ENCODE measurements at regions not wholly inside any gene's neighbourhood (a gene's known extent, or its start where the extent isn't known, plus 50 kb on each side); places are given as distances from the start of the nearest gene placed in this dataset.

DNA sequence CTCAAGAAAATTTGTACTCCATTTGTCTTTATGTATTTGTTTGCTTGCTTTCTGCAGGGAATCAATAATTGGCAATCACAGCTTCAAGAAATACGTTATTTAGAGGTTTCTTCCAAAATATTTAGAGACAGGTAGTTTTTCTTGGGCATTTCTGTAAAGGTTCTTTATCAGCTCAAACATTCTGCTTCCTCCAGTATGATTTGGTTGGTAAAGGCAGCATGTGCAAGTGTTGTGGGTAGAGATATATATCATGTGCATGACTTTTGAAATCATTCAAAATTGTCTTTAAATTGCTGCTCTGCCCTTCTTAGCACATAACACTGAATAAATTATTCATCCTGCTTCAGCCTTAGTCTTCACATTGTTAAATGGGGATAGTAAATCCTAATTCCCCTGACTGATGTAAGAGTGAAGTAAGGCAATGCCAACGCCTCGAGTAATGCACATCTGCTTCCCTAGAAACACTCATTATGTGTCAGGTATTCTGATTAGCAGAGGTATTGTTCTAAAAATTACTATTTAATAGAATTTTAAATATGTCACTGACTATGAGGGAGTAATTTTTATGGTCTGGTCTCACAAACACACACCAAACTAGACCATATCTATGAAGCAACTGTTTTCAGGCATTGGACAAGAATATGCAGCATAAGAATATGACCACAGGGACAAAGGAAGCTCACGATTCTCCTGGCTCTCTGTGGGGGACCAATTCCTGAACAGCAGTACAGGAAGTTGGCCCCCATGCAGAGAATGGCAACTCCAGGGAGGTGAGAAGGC lies 77.3 kb upstream of the AKR1E2 start:
- Histone ChIP-seq H3K36me3 (no peaks in the 10 kb centered on the region), H3K4me3 (no peak overlapping the region), H3K4me1 (ENCODE audit: control insufficient read depth in 1 of 2, low read depth in 2 of 2) (no peaks in the 10 kb centered on the region), H3K27me3 (replicated peaks; ENCODE audit: insufficient read depth) (no peaks in the 10 kb centered on the region), H3K27ac (no peak overlapping the region), H3K9me3 (no peaks in the 10 kb centered on the region)
- DNase-seq (ENCODE audit: low spot score) = no peak
- no peak for ATAC-seq (ENCODE audit: insufficient number of reproducible peaks, low FRiP score, low read depth)
- TF ChIP-seq CTCF (IDR thresholded peaks at IDR 0.05) = no peak

DNA sequence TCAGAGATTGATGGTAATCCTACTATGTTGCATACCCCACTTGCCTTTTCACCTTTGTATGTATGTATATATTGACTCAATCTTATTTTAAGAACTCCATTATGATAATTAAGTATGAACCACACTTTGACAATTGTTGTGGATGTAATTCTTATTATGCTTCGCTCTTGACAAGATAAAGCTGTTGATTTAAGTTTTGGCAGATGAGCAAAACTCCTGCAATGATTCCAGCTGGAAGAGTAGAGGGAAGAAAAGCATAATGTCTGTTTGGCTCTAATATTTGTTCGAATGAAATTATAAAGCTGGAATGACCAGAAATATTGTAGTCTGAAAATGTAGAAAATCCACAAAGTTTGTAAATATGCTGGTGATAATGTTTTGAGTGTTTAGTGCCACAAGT lies 83.8 kb upstream of the AKR1E2 start:
- TF ChIP-seq CTCF (IDR thresholded peaks at IDR 0.05) = no peak
- H3K9me3 ChIP-seq = no peaks in the 10 kb centered on the region

DNA sequence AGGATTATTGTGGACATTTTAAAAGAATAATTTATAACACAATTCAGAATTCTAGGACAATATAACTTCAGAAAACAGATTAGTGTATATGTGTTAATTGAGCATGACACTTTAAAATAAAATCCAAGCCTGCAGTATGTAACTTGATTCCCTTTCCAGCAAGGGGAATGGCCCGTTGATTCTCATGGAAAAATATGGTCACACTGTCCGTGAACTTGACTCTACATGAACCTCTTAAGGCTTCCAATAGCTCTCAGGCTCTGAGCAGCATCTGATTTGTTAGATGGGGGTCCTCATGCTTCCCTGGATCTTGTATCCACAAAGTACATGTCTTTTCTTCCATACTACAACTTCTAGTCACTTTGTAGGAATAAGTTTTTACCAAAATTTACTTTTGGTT lies 85.5 kb upstream of the AKR1E2 start:
- H3K27ac ChIP-seq = no peak overlapping the region
- H3K4me3 ChIP-seq = no peak overlapping the region
- ATAC-seq (ENCODE audit: insufficient number of reproducible peaks, low FRiP score, low read depth) (no peak), DNase-seq (ENCODE audit: low spot score) (no peak)
- H3K9me3 ChIP-seq = no peaks in the 10 kb centered on the region
- H3K36me3 ChIP-seq = no peaks in the 10 kb centered on the region
- no peak for TF ChIP-seq CTCF (IDR thresholded peaks at IDR 0.05)
- H3K4me1 ChIP-seq (ENCODE audit: control insufficient read depth in 1 of 2, low read depth in 2 of 2) = no peaks in the 10 kb centered on the region
- H3K27me3 ChIP-seq (replicated peaks; ENCODE audit: insufficient read depth) = no peaks in the 10 kb centered on the region

More for the DNA sequence above, 83.8 kb upstream of the AKR1E2 start:
- DNase-seq (ENCODE audit: low spot score) (no peak), ATAC-seq (ENCODE audit: insufficient number of reproducible peaks, low FRiP score, low read depth) (no peak)
- no peaks in the 10 kb centered on the region for H3K36me3 ChIP-seq
- H3K27me3 ChIP-seq (replicated peaks; ENCODE audit: insufficient read depth) = no peaks in the 10 kb centered on the region
- no peaks in the 10 kb centered on the region for H3K4me1 ChIP-seq (ENCODE audit: control insufficient read depth in 1 of 2, low read depth in 2 of 2)
- H3K4me3 ChIP-seq = no peak overlapping the region
- H3K27ac ChIP-seq = no peak overlapping the region

- DNase-seq (ENCODE audit: low spot score) (no peak), ATAC-seq (ENCODE audit: insufficient number of reproducible peaks, low FRiP score, low read depth) (no peak)
- TF ChIP-seq CTCF (IDR thresholded peaks at IDR 0.05) = no peak
- H3K4me3 ChIP-seq = no peak overlapping the region
- no peaks in the 10 kb centered on the region for H3K27me3 ChIP-seq (replicated peaks; ENCODE audit: insufficient read depth)
- no peaks in the 10 kb centered on the region for H3K4me1 ChIP-seq (ENCODE audit: control insufficient read depth in 1 of 2, low read depth in 2 of 2)
- no peaks in the 10 kb centered on the region for H3K9me3 ChIP-seq
- no peak overlapping the region for H3K27ac ChIP-seq
- H3K36me3 ChIP-seq = no peaks in the 10 kb centered on the region
Measured at GRCh38 chr10:4736608-4737007, 89.4 kb upstream of the AKR1E2 start.

DNA sequence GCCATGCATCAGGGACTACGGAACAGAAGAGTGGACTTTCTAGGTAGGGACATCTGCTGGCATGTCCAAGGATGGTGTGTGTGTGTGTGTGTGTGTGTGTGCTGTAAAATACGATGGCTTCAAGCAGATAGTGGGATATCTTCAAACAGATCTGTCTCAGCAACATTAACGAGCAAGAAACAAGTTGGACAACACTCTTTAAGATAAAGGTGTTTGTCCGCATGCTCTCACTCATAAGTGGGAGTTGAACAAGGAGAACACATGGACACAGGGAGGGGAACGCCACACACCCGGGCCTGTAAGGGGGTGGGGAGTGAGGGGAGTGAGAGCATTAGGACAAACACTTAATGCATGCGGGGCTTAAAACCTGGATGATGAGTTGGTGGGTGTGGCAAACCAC lies 89.8 kb upstream of the AKR1E2 start:
- H3K27ac ChIP-seq = no peak overlapping the region

More for the DNA sequence above, 89.8 kb upstream of the AKR1E2 start:
- Histone ChIP-seq H3K9me3 (no peaks in the 10 kb centered on the region), H3K27me3 (replicated peaks; ENCODE audit: insufficient read depth) (no peaks in the 10 kb centered on the region), H3K36me3 (no peaks in the 10 kb centered on the region), H3K4me3 (no peak overlapping the region), H3K4me1 (ENCODE audit: control insufficient read depth in 1 of 2, low read depth in 2 of 2) (no peaks in the 10 kb centered on the region)
- DNase-seq (ENCODE audit: low spot score) = no peak
- TF ChIP-seq CTCF (IDR thresholded peaks at IDR 0.05) = no peak
- no peak for ATAC-seq (ENCODE audit: insufficient number of reproducible peaks, low FRiP score, low read depth)
